GM23248 (cell line): ENCODE measurements at regions not wholly inside any gene's neighbourhood (a gene's known extent, or its start where the extent isn't known, plus 50 kb on each side); places are given as distances from the start of the nearest gene placed in this dataset.

Experiments used
- EZH2 ChIP-seq: fragments of 200-600 bp; sonication (generic); IDR thresholded peaks from 2 replicates; pipeline ENCODE4 v1.6.1; 2018; ENCODE audit warnings: antibody characterized with exemption, mild to moderate bottlenecking; ENCODE audit not compliant: insufficient read depth, poor library complexity, severe bottlenecking
- EZH2phosphoT487 ChIP-seq: fragments of 200-600 bp; sonication (generic); IDR thresholded peaks from 2 replicates; pipeline ENCODE4 v1.6.1; 2018; ENCODE audit warnings: antibody characterized with exemption, moderate library complexity, mild to moderate bottlenecking, low read depth; ENCODE audit not compliant: insufficient read depth

- TF ChIP-seq EZH2 (no peak), EZH2phosphoT487 (no peak)
Measured at GRCh38 chr11:27599217-27599616, 92.6 kb upstream of the LIN7C start.
